Stimulated activated CD8-positive, alpha-beta memory T cell treated with anti-CD3 and anti-CD28 coated beads, Interleukin-15, amount 100 ng/mL, for 4 hours (primary cell): ENCODE measurements at regions not wholly inside any gene's neighbourhood (a gene's known extent, or its start where the extent isn't known, plus 50 kb on each side); places are given as distances from the start of the nearest gene placed in this dataset.

Source experiments
- DNase-seq, 2 donors: peaks; one replicate each; pipeline ENCODE4 v3.0.0-alpha.2; 2020; ENCODE audit warnings: low read depth in 2 of 2

- peak in 1 of 2 donors; percentile 34 for DNase-seq
Observed at GRCh38 chr2:64338910-64339500, 115.0 kb upstream of the LGALSL start.

- no peak for DNase-seq
Observed at GRCh38 chr2:64341461-64341860, 112.5 kb upstream of the LGALSL start.

- no peak for DNase-seq
Observed at GRCh38 chr2:64342195-64343099, 111.5 kb upstream of the LGALSL start.

- DNase-seq, result no peak
Observed at GRCh38 chr2:64344999-64345576, 108.9 kb upstream of the LGALSL start.

GRCh38 chr2:64345998-64346397 lies 108.0 kb upstream of the LGALSL start:
- no peak for DNase-seq

GRCh38 chr2:64348386-64349130 lies 105.4 kb upstream of the LGALSL start:
- DNase-seq, result no peak

GRCh38 chr2:64349131-64349530 lies 104.8 kb upstream of the LGALSL start:
- DNase-seq, result no peak

GRCh38 chr2:64350996-64351395 lies 103.0 kb upstream of the LGALSL start:
- DNase-seq, result no peak

- no peak for DNase-seq
Observed at GRCh38 chr2:64352292-64352691, 101.7 kb upstream of the LGALSL start.

GRCh38 chr2:64354857-64355680 lies 98.9 kb upstream of the LGALSL start:
- DNase-seq, result no peak

- no peak for DNase-seq
Observed at GRCh38 chr2:64356906-64357305, 97.1 kb upstream of the LGALSL start.

GRCh38 chr2:64359171-64359891 lies 94.6 kb upstream of the LGALSL start:
- no peak for DNase-seq

- DNase-seq, result peak; percentile 12 to 17
Observed at GRCh38 chr2:64359892-64360657, 93.9 kb upstream of the LGALSL start.

- DNase-seq, result no peak
Observed at GRCh38 chr2:64361151-64361938, 92.6 kb upstream of the LGALSL start.

- DNase-seq, result no peak
Observed at GRCh38 chr2:64362562-64363026, 91.4 kb upstream of the LGALSL start.

GRCh38 chr2:64363140-64363539 lies 90.8 kb upstream of the LGALSL start:
- no peak for DNase-seq

GRCh38 chr2:64363848-64364247 lies 90.1 kb upstream of the LGALSL start:
- DNase-seq, result no peak

- DNase-seq, result no peak
Observed at GRCh38 chr2:64367444-64368232, 86.3 kb upstream of the LGALSL start.
